ENCODE measurements at regions not wholly inside any gene's neighbourhood (a gene's known extent, or its start where the extent isn't known, plus 50 kb on each side); places are given as distances from the start of the nearest gene placed in this dataset.

DNA sequence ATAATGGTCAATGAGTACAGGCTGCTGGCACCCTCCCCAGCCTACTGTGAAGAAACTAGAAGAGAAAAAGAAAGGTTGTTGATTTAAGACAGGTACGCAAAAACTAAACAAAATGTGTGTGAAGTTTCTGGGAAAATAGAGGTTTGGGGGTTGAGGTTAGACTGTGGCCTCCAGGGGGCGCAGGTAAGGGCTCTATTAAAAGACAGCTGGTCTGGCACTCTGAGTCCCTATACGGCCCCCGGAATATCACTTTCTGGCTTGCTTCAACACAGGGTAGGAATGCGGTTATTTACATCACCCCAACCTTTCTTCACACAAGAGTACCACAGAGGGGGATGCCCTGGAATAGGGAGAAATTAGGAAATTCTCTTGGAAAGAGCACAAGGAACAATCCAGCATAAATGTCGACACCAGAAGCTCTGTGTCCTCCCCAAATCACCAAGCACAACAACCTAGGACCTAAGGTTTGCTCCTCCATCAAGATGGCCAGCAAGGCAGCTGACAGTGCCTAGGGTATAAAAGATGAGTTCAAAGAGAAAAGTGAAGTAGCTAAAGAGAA lies 480.8 kb upstream of the KLHL29 start:
- 34 to 48% (median 41%) methylated on average over 6 of the region's 6 CpGs for WGBS, 3 donors
- no peak overlapping the region for H3K4me3 ChIP-seq
- H3K27ac ChIP-seq, result no peak overlapping the region
- intact Hi-C loops (cut with DNase I), result loop anchor here in 1 of 2 donors (5.0 kb wide), 1 partner anchor 448 kb away; no protein-coding TSS in a partner anchor
- peak; percentile 18 to 50 for DNase-seq
- ATAC-seq, result no peak
- H3K36me3 ChIP-seq (ENCODE audit: insufficient read depth in 1 of 2, low read depth in 1 of 2), result no peaks in the 10 kb centered on the region
- TF ChIP-seq, protein P1, sequence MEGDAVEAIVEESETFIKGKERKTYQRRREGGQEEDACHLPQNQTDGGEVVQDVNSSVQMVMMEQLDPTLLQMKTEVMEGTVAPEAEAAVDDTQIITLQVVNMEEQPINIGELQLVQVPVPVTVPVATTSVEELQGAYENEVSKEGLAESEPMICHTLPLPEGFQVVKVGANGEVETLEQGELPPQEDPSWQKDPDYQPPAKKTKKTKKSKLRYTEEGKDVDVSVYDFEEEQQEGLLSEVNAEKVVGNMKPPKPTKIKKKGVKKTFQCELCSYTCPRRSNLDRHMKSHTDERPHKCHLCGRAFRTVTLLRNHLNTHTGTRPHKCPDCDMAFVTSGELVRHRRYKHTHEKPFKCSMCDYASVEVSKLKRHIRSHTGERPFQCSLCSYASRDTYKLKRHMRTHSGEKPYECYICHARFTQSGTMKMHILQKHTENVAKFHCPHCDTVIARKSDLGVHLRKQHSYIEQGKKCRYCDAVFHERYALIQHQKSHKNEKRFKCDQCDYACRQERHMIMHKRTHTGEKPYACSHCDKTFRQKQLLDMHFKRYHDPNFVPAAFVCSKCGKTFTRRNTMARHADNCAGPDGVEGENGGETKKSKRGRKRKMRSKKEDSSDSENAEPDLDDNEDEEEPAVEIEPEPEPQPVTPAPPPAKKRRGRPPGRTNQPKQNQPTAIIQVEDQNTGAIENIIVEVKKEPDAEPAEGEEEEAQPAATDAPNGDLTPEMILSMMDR (IDR thresholded peaks at IDR 0.05), result peak; percentile 40
- no peaks in the 10 kb centered on the region for H3K27me3 ChIP-seq (ENCODE audit: insufficient read depth in 3 of 3, low read length in 2 of 3)
- H3K4me1 ChIP-seq, result no peaks in the 10 kb centered on the region
- H3K9me3 ChIP-seq, result no peaks in the 10 kb centered on the region

DNA sequence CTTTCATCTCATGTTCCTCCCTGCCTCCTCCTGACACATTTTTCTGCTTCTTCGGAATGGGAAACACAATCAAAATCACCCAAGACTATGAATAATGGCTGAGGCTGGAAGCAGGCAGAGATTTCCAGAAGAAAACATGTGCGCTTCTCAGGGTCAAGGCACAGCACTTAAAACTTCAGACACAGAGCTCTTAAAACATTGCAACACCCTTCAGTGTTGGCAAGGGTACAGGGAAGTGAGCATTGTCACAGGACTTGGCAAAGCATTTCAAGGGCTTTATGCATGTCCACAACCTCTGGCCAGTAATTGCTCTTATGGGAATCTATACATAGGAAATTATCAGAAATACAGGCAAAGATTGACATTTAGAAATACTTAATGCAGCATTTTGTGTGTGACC lies 477.6 kb upstream of the KLHL29 start:
- intact Hi-C loops (cut with DNase I), result no loop called here
- TF ChIP-seq, protein P1 (IDR thresholded peaks at IDR 0.05), result no peak
- no peak for ATAC-seq

DNA sequence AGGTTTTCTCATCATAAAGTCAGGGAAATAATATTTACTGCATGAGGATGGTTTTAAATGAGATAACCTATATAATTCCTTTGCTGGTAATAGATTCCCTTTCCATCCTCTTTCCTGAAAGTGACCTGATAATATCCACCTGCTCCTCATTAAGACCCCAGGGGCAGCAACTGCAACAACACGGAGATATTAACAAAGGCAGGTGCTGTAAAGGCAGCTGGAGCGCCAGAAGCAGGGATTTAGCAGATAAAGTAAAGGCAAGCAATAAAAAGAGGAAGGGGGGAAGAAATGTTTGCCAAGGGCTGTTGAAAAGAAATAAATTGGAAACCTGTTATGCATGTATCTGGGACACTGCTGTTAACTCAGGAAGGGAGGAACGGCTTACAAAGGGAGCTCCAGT lies 472.6 kb upstream of the KLHL29 start:
- DNase-seq, result no peak
- TF ChIP-seq, protein P1 (IDR thresholded peaks at IDR 0.05), result no peak
- Histone ChIP-seq H3K36me3 (ENCODE audit: insufficient read depth in 1 of 2, low read depth in 1 of 2) (no peaks in the 10 kb centered on the region), H3K4me3 (no peak overlapping the region), H3K27ac (no peak overlapping the region), H3K9me3 (no peaks in the 10 kb centered on the region), H3K4me1 (no peaks in the 10 kb centered on the region), H3K27me3 (ENCODE audit: insufficient read depth in 3 of 3, low read length in 2 of 3) (peaks cover 0 to 4% (median 0%) of the 10 kb centered on the region in 3 donors)
- intact Hi-C loops (cut with DNase I), result no loop called here
- 40 to 48% (median 46%) methylated on average over 3 of the region's 3 CpGs for WGBS, 3 donors
- no peak for ATAC-seq

More for the DNA sequence above, 477.6 kb upstream of the KLHL29 start:
- Histone ChIP-seq H3K27ac (no peak overlapping the region), H3K4me1 (no peaks in the 10 kb centered on the region), H3K27me3 (ENCODE audit: insufficient read depth in 3 of 3, low read length in 2 of 3) (peaks cover 0 to 4% (median 0%) of the 10 kb centered on the region in 3 donors), H3K4me3 (no peak overlapping the region), H3K9me3 (no peaks in the 10 kb centered on the region), H3K36me3 (ENCODE audit: insufficient read depth in 1 of 2, low read depth in 1 of 2) (no peaks in the 10 kb centered on the region)
- DNase-seq, result no peak
- WGBS, 3 donors, result 68 to 75% (median 70%) methylated on average over 2 of the region's 2 CpGs

DNA sequence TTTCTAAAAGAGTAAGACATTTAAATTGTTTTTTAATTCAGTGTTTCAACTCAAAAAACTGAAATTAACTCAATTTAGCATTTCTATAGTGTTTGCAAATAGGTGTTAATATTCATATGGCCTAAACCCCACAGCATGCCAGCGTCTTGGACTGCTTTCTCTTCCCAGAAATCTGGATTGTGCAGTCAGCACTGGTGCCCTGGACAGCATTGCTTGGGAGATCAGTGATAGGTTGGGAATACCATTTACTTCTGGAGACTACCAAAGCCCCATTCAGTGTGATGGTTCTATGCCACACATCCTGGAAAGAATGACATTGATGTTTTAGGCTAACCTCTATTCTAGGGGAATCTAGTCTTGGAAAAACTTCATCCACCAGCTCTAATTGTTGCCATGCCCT lies 455.0 kb upstream of the KLHL29 start:
- Histone ChIP-seq H3K9me3 (no peaks in the 10 kb centered on the region), H3K27ac (no peak overlapping the region), H3K27me3 (ENCODE audit: insufficient read depth in 3 of 3, low read length in 2 of 3) (peaks cover 0 to 2% (median 0%) of the 10 kb centered on the region in 3 donors), H3K36me3 (ENCODE audit: insufficient read depth in 1 of 2, low read depth in 1 of 2) (no peaks in the 10 kb centered on the region), H3K4me3 (no peak overlapping the region), H3K4me1 (no peaks in the 10 kb centered on the region)
- DNase-seq (no peak), ATAC-seq (no peak)
- WGBS, 3 donors, result 51 to 65% (median 56%) methylated on average over 1 of the region's 1 CpG
- TF ChIP-seq, protein P1 (IDR thresholded peaks at IDR 0.05), result no peak
- intact Hi-C loops (cut with DNase I), result no loop called here

DNA sequence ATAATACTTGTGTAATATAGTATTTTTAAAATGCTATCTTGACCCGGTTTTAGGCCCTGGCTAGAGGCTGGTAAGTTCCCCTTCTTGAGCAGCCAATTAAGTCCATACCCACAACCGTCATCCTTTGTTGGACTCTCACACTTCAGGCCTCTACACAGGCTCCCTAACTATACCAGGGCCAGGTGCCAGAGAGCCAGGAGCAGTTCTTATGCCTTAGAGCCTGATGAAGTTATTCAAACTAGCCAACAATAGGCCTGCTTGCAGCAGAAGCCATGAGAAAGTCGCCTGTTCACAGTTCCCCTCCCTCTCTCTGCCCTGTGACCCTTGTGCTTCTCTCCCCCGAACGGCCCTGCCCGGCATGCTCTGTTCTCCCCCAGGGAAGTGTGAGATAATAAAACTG lies 454.2 kb upstream of the KLHL29 start:
- TF ChIP-seq, protein P1 (IDR thresholded peaks at IDR 0.05), result no peak
- 60 to 66% (median 63%) methylated on average over 6 of the region's 6 CpGs for WGBS, 3 donors

More for the DNA sequence above, 454.2 kb upstream of the KLHL29 start:
- DNase-seq (no peak), ATAC-seq (no peak)
- Histone ChIP-seq H3K4me1 (no peaks in the 10 kb centered on the region), H3K4me3 (no peak overlapping the region), H3K27me3 (ENCODE audit: insufficient read depth in 3 of 3, low read length in 2 of 3) (peaks cover 0 to 2% (median 0%) of the 10 kb centered on the region in 3 donors), H3K27ac (no peak overlapping the region), H3K9me3 (no peaks in the 10 kb centered on the region), H3K36me3 (ENCODE audit: insufficient read depth in 1 of 2, low read depth in 1 of 2) (no peaks in the 10 kb centered on the region)
- intact Hi-C loops (cut with DNase I), result no loop called here

All from psoas muscle (tissue), 7 donors.